GM19395 (cell line): ENCODE measurements at regions not wholly inside any gene's neighbourhood (a gene's known extent, or its start where the extent isn't known, plus 50 kb on each side); places are given as distances from the start of the nearest gene placed in this dataset.

ENCODE experiments used
- ATAC-seq: cut with Tn5 transposase; IDR thresholded peaks from one replicate; pipeline ENCODE4 v1.9.1; 2021; ENCODE audit warnings: mild to moderate bottlenecking, moderate library complexity; ENCODE audit not compliant: unreplicated experiment

GRCh38 chr18:22613058-22613690 lies 195.5 kb upstream of the CTAGE1 start:
- no peak for ATAC-seq

GRCh38 chr18:22613788-22614187 lies 196.1 kb upstream of the CTAGE1 start:
- no peak for ATAC-seq

GRCh38 chr18:22623513-22623912 lies 205.8 kb upstream of the CTAGE1 start:
- ATAC-seq = no peak

GRCh38 chr18:22624176-22624575 lies 206.5 kb upstream of the CTAGE1 start:
- no peak for ATAC-seq

- no peak for ATAC-seq
Observed at GRCh38 chr18:22625406-22625805, 207.7 kb upstream of the CTAGE1 start.

- ATAC-seq = no peak
Observed at GRCh38 chr18:22626771-22627170, 209.1 kb upstream of the CTAGE1 start.

- ATAC-seq = no peak
Observed at GRCh38 chr18:22627506-22627905, 209.8 kb upstream of the CTAGE1 start.

GRCh38 chr18:22628795-22629510 lies 211.2 kb upstream of the CTAGE1 start:
- ATAC-seq = no peak

GRCh38 chr18:22630980-22631379 lies 213.3 kb upstream of the CTAGE1 start:
- no peak for ATAC-seq

GRCh38 chr18:22632191-22632590 lies 214.5 kb upstream of the CTAGE1 start:
- ATAC-seq = no peak

- ATAC-seq = no peak
Observed at GRCh38 chr18:22634464-22634863, 216.7 kb upstream of the CTAGE1 start.

- ATAC-seq = no peak
Observed at GRCh38 chr18:22637787-22638186, 220.1 kb upstream of the CTAGE1 start.

GRCh38 chr18:22639026-22639463 lies 221.3 kb upstream of the CTAGE1 start:
- no peak for ATAC-seq

GRCh38 chr18:22639561-22639960 lies 221.8 kb upstream of the CTAGE1 start:
- ATAC-seq = no peak

- ATAC-seq = no peak
Observed at GRCh38 chr18:22640281-22640842, 222.6 kb upstream of the CTAGE1 start.

GRCh38 chr18:22641958-22642357 lies 224.2 kb upstream of the CTAGE1 start:
- no peak for ATAC-seq

GRCh38 chr18:22643731-22644130 lies 226.0 kb upstream of the CTAGE1 start:
- no peak for ATAC-seq

GRCh38 chr18:22650247-22650646 lies 232.5 kb upstream of the CTAGE1 start:
- ATAC-seq = no peak

GRCh38 chr18:22657619-22658018 lies 239.9 kb upstream of the CTAGE1 start:
- ATAC-seq = no peak

GRCh38 chr18:22658318-22658717 lies 240.6 kb upstream of the CTAGE1 start:
- no peak for ATAC-seq

- ATAC-seq = no peak
Observed at GRCh38 chr18:22663378-22663777, 245.7 kb upstream of the CTAGE1 start.

- ATAC-seq = no peak
Observed at GRCh38 chr18:22666411-22666940, 248.8 kb upstream of the CTAGE1 start.
